ENCODE measurements at regions not wholly inside any gene's neighbourhood (a gene's known extent, or its start where the extent isn't known, plus 50 kb on each side); places are given as distances from the start of the nearest gene placed in this dataset.
"Not testable (repeated sequence)": the region's sequence is repeated elsewhere in the genome, so short reads cannot be mapped to it uniquely, and the experiment has no call there.

DNA sequence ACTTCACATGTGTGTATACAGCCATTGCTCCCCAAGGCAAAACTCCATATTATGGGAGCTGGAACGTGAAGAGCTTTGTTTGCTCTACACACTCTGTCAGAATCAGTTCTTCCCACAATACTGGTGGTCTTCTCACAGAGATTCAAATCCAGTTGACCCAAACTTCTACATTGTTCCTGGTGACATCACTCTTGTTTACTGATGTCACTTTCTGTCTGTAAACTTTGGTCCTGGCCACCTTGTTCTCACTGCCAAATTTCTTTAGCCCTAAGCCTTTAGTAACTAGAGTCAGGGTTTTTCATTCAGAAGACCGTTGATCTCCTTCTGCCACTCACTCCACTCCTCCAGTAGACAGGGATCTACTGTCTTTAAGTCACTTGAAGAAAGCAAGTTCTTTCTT is 386.0 kb upstream of the ZEB2 start:
- Mint-ChIP-seq H3K4me3 (no peak overlapping the region), H3K9me3 (peaks cover 4 to 8% of the 10 kb centered on the region in 2 donors), H3K27me3 (no peaks in the 10 kb centered on the region), H3K4me1 (no peaks in the 10 kb centered on the region), H3K27ac (no peak overlapping the region)
- DNase-seq: no peak
- no peak for ATAC-seq

DNA sequence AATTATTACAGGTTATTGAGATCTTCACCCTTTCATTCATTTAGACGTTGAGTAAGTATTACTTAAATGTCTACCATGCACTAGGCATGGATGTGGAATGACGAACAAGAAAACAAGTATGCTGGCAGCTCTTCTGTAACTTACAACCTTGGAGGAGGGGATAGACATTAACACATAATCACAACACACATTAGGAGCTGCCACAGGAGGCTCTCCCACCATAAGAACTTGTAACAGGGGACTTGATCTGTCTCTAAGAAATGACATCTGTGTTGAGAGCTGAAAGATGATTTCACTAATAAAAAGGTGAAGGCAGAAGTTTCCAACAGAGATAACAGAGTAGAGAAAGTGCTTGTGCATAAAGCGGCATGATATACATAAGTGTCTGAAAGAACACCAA is 384.7 kb upstream of the ZEB2 start:
- DNase-seq (no peak), ATAC-seq (no peak)
- peaks cover 4 to 15% of the 10 kb centered on the region in 2 donors for H3K9me3 Mint-ChIP-seq
- H3K4me3 Mint-ChIP-seq: no peak overlapping the region
- no peaks in the 10 kb centered on the region for H3K4me1 Mint-ChIP-seq
- no peaks in the 10 kb centered on the region for H3K27me3 Mint-ChIP-seq
- H3K27ac Mint-ChIP-seq: no peak overlapping the region

DNA sequence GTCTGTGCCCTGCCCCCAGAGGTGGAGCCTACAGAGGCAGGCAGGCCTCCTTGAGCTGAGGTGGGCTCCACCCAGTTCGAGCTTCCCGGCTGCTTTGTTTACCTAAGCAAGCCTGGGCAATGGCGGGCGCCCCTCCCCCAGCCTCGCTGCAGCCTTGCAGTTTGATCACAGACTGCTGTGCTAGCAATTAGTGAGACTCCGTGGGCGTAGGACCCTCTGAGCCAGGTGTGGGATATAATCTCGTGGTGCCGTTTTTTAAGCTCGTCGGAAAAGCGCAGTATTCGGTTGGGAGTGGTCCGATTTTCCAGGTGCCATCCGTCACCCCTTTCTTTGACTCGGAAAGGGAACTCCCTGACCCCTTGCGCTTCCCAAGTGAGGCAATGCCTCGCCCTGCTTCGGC is 383.1 kb upstream of the ZEB2 start:
- not testable (repeated sequence) for H3K27ac Mint-ChIP-seq, ATAC-seq
- H3K9me3 Mint-ChIP-seq: peaks cover 4 to 15% of the 10 kb centered on the region in 2 donors

DNA sequence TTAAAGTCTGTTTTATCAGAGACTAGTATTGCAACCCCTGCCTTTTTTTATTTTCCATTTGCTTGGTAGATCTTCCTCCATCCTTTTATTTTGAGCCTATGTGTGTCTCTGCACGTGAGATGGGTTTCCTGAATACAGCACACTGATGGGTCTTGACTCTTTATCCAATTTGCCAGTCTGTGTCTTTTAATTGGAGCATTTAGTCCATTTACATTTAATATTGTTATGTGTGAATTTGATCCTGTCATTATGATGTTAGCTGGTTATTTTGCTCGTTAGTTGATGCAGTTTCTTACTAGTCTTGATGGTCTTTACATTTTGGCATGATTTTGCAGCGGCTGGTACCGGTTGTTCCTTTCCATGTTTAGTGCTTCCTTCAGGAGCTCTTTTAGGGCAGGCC is 381.5 kb upstream of the ZEB2 start:
- H3K4me1 Mint-ChIP-seq, H3K4me3 Mint-ChIP-seq, ATAC-seq, DNase-seq, H3K27me3 Mint-ChIP-seq, H3K27ac Mint-ChIP-seq: not testable (repeated sequence)
- H3K9me3 Mint-ChIP-seq: peaks cover 4 to 15% of the 10 kb centered on the region in 2 donors

More for the DNA sequence above, 383.1 kb upstream of the ZEB2 start:
- H3K27me3 Mint-ChIP-seq, H3K4me3 Mint-ChIP-seq, DNase-seq, H3K4me1 Mint-ChIP-seq: not testable (repeated sequence)

DNA sequence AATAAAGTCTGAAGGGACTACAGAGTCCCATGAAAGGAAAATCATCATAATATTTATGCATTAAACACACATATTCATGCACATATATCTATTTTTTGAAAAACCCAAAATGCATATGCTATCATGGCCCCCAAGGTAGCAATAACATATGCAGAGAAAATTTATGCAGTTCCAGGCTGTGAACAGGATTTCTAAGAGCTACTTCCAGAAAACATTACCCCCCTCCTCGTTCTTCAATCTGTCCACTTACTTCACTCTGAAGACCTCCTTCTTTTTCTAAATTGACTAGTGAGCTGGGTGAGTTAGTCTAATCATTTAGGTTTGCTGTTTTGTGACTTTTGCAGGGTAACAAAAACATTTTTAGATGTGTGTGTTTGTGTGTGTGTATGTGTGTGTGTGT is 376.4 kb upstream of the ZEB2 start:
- Mint-ChIP-seq H3K4me3 (no peak overlapping the region), H3K27me3 (no peaks in the 10 kb centered on the region)
- ATAC-seq: no peak

DNA sequence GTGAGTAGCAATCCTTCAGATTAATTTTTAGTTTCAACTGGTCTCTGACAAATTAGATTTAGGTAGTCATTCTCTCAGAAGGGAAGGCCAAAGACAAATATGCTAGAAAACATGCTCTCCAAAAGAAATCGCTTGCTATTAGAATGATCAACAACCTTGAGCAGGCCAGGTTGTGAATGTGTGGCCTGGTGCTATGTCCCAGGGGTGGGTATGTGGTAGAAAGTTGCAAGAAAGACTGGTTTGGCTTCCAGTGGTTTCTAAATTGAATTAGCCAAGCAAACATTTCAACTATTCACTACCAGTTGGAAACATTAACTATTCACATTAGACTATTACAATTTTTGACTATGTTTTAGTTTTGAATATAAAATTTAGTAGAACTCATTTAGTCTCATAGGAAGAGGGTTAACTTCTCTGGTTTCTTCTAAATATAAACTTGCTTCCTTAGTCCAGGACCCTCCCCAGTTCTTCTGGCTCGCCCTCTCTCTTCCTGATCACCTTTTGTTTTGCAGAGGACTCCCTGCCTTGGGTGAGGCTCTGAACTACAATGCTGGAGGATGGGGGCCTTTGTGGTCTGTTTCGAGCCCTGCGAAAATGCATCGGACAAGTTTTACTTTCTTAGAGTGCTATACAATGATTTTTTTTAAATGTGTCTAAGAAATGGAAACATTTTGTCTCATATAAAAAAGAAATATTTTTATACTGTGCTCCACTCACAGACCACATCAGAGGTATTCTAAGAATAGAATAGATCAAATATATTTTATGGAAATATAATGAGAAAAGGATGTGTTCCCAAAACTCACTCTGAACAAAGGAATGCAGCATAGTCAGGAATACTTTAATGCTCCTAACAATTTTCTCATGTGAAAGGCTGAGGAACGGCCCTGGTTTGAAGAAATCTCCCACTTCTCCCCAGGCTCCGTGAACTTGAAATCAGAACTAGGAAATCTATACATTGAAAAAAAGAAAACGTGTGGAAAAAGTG is 375.0 kb upstream of the ZEB2 start:
- no peaks in the 10 kb centered on the region for H3K4me1 Mint-ChIP-seq
- no peak overlapping the region for H3K4me3 Mint-ChIP-seq
- H3K27me3 Mint-ChIP-seq: no peaks in the 10 kb centered on the region
- DNase-seq (no peak), ATAC-seq (no peak)
- no peaks in the 10 kb centered on the region for H3K9me3 Mint-ChIP-seq
- no peak overlapping the region for H3K27ac Mint-ChIP-seq

More for the DNA sequence above, 376.4 kb upstream of the ZEB2 start:
- H3K4me1 Mint-ChIP-seq: no peaks in the 10 kb centered on the region
- no peak overlapping the region for H3K27ac Mint-ChIP-seq
- no peak for DNase-seq
- peaks cover 0 to 7% of the 10 kb centered on the region in 2 donors for H3K9me3 Mint-ChIP-seq

DNA sequence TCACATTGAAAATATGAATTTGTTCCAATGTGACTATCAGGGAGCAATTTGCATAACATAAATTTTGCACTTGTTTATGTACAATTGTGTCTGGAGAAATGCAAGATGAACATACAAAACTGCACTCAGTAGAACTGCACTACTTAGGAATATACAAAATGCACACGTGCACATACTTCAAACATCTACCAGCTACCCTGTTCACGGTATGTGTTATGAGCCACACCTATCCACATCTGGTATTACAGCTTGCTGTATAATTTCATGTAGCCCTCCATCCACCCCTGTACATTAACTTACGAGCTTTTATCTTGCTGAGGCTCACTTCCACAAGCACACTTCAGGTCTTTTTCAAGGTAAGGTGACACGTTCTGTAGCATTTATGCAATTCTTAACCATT is 373.5 kb upstream of the ZEB2 start:
- DNase-seq (no peak), ATAC-seq (no peak)
- H3K27ac Mint-ChIP-seq: no peak overlapping the region
- no peaks in the 10 kb centered on the region for H3K9me3 Mint-ChIP-seq
- no peaks in the 10 kb centered on the region for H3K27me3 Mint-ChIP-seq
- no peaks in the 10 kb centered on the region for H3K4me1 Mint-ChIP-seq
- H3K4me3 Mint-ChIP-seq: no peak overlapping the region

DNA sequence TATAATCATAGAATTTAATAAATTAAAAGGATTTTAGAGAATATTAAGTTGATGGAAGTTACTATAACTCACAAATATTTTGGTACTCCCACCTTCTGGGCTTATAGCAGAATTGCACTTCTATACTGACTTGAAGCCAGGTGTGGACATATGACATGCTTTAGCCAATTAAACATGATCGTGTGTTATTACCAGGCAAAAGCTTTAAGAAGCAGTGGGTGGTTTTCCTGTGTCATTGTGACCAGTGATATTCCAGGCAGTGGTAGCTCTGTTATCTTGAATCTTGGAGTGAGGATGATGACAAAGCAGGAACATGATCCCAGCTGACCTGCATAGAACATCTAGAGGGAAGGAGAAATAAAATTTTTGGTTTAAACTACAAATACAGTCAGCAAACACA is 370.9 kb upstream of the ZEB2 start:
- Mint-ChIP-seq H3K4me1 (no peaks in the 10 kb centered on the region), H3K4me3 (no peak overlapping the region), H3K27ac (no peak overlapping the region), H3K9me3 (no peaks in the 10 kb centered on the region), H3K27me3 (peaks cover 7% of the 10 kb centered on the region)
- DNase-seq: no peak
- peak; percentile 62 for ATAC-seq

DNA sequence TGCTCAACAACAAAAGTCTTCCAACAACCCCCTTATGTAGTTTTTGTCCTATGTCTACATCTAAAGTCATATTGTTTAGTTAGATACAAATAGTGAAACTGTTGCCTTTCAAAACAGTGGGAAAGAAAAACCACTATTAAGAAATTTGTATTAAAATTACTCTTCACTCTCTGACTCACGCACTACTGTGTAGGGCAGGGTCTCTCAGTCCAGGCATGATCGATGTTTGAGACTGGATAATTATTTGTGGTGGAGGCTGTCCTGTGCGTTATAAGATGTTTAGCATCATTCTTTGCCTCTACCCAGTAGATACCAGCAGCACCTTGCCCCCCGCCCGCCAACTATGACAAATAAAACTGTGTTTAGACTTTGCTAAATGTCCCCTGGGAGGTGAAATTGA is 369.4 kb upstream of the ZEB2 start:
- Mint-ChIP-seq H3K4me3 (no peak overlapping the region), H3K27ac (no peak overlapping the region), H3K27me3 (peaks cover 7% of the 10 kb centered on the region), H3K9me3 (no peaks in the 10 kb centered on the region), H3K4me1 (no peaks in the 10 kb centered on the region)
- DNase-seq: no peak
- ATAC-seq: no peak

DNA sequence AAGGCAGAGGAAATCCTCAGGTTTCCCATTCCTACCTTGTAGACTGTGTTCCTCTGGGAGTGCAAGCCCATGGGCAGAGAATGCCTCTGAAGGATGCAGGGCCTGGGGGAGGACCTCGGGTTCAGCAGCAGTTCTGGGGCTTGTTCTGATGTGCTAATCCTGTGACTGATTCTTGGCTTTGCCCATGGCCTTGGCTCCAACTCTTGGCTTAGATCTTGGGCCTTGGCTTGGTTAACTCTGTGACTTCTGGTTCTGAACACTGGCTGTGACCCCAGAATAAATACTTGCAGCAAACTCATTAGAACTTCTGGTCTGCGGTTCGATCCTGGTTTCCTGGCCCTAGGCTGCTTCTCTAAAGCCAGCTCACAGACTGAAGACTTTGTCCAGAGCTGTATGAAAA is 366.9 kb upstream of the ZEB2 start:
- no peak overlapping the region for H3K27ac Mint-ChIP-seq
- H3K4me3 Mint-ChIP-seq: no peak overlapping the region
- no peaks in the 10 kb centered on the region for H3K9me3 Mint-ChIP-seq
- ATAC-seq (no peak), DNase-seq (no peak)
- no peaks in the 10 kb centered on the region for H3K4me1 Mint-ChIP-seq
- peaks cover 7% of the 10 kb centered on the region for H3K27me3 Mint-ChIP-seq

DNA sequence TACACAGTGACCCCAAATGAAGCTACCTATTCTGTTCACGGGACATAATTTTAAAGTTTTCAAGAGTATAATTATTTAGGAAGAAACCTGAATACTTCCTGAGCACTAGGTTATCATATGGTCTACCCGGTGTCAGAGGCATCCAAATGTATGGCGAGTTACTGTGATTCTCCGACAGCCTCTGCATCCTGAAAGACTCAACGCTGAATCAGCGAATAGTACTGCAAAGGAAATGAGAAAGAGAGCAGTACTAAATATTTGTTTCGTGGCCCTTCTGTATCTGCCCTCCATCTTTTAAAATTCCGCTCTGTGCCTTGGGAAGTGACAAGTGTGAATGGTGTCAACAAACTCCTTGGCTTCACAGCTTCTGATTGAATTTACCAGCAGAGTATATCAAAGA is 358.0 kb upstream of the ZEB2 start:
- H3K9me3 Mint-ChIP-seq: no peaks in the 10 kb centered on the region
- H3K27ac Mint-ChIP-seq: no peak overlapping the region
- H3K27me3 Mint-ChIP-seq: no peaks in the 10 kb centered on the region
- H3K4me3 Mint-ChIP-seq: no peak overlapping the region
- DNase-seq: no peak
- ATAC-seq: no peak
- no peaks in the 10 kb centered on the region for H3K4me1 Mint-ChIP-seq

DNA sequence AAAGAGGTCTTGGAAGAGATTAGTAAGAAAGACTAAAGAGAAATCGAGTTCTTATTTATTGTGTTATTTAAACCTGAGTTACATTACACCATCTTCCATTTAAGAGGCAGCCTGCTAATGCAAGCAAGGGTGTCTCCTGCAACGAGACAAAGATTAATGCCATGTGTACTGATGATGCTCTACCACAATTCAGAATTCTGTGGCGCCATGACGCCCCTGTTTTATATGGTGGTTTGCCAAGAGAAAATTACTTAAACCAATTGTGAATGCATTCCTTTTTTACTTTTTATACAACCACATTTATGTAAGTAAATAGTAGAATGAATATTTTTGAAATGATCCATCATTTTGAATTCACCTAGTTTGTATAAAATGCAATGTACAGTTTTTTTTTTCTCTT is 356.1 kb upstream of the ZEB2 start:
- DNase-seq (no peak), ATAC-seq (no peak)
- Mint-ChIP-seq H3K9me3 (no peaks in the 10 kb centered on the region), H3K4me3 (no peak overlapping the region), H3K27me3 (no peaks in the 10 kb centered on the region), H3K4me1 (no peaks in the 10 kb centered on the region), H3K27ac (no peak overlapping the region)

DNA sequence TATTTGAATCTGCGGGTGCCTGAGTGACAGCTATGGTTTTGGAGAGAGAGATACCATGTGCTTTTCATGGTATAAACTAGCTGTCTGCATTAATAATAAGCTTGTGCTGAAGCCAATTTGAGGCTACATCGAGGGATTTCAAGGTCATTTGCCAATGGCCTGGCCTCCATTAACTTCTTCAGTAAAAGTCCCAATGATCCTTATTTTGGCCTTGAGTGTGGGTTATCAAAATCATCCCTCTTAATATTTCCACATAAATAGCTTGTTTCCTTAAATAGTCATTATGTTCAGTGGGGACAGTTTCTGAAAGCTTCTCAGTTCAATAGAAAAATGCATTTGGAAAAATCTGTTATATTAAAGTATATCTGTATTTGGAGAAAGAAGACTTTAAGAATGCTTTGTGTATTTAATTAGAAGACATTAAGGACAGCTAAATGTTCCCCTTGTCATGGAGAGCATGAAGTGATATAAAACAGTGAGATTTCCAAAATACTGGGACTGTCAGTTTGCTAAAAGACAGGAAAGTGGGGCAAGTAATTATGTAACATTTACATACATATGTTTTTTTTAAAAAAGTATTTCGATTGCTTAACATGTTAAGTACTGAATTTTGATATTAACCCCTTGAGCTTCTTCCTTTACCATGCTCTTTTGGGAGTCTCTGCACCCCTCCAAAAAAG is 355.5 kb upstream of the ZEB2 start:
- H3K9me3 Mint-ChIP-seq: no peaks in the 10 kb centered on the region
- no peak for DNase-seq
- no peak for ATAC-seq
- no peaks in the 10 kb centered on the region for H3K27me3 Mint-ChIP-seq
- H3K4me3 Mint-ChIP-seq: no peak overlapping the region
- H3K27ac Mint-ChIP-seq: peak overlapping the region in 1 of 2 donors; percentile 62
- H3K4me1 Mint-ChIP-seq: no peaks in the 10 kb centered on the region

DNA sequence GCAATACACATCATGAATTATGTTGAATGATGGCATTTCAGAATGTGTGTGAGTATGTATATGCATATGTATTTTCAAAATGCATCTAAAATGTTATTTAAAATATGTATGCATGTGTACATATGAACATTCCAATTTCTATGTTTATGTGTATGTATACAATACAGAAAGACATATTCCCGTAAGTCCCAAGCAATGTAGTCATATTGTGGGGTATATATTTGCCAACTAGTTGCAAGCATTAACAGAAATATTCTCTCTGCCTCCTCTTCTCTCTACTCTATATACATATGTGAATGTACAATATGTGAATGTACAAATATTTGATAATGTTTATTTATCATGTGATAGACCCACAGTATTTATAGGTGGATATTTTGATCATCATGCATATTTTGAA is 345.8 kb upstream of the ZEB2 start:
- no peak for DNase-seq
- no peak for ATAC-seq
- H3K4me3 Mint-ChIP-seq: no peak overlapping the region
- no peaks in the 10 kb centered on the region for H3K9me3 Mint-ChIP-seq
- no peaks in the 10 kb centered on the region for H3K27me3 Mint-ChIP-seq
- H3K4me1 Mint-ChIP-seq: no peaks in the 10 kb centered on the region
- no peak overlapping the region for H3K27ac Mint-ChIP-seq

DNA sequence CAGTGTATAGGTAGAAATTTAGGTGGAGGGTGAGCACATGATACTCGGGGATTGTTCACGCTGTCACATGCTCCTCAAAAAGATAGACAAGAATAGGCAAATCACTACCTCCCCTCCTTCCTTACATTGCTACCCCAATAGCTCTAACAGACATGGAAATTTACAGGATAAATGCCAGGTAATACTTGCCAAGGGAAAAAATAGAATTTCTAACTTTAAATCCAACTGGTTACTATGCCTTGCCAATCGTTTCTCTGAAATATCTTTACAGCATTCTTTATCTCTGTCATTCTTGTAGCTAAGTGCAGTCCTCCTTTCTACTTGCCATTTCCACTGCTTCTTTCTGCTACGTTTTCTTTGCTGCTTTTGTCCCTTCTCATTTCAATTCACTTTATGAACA is 339.8 kb upstream of the ZEB2 start:
- no peaks in the 10 kb centered on the region for H3K4me1 Mint-ChIP-seq
- H3K4me3 Mint-ChIP-seq: no peak overlapping the region
- no peak for DNase-seq
- no peaks in the 10 kb centered on the region for H3K27me3 Mint-ChIP-seq
- H3K27ac Mint-ChIP-seq: no peak overlapping the region
- H3K9me3 Mint-ChIP-seq: no peaks in the 10 kb centered on the region
- no peak for ATAC-seq

DNA sequence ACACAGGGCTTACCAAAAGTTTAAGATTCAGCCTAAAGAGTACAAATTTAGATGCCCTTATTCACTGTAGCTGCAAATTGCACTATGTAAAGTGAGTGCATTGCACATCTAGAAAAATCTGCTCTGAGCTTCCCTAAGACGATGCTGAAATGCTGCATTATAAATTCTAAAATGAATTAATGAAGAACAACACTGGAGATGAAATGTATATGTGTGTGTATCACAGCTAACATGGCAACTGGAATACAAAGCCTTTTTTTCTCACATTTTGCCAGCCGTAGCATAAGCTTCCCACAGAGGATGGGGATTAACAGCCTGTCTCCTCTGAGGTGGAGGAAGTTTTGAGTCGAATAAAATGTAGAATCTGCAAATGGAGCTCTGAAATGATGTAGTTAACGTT is 338.3 kb upstream of the ZEB2 start:
- no peaks in the 10 kb centered on the region for H3K4me1 Mint-ChIP-seq
- H3K27ac Mint-ChIP-seq: no peak overlapping the region
- no peaks in the 10 kb centered on the region for H3K9me3 Mint-ChIP-seq
- no peaks in the 10 kb centered on the region for H3K27me3 Mint-ChIP-seq
- no peak for ATAC-seq
- no peak for DNase-seq
- no peak overlapping the region for H3K4me3 Mint-ChIP-seq
